NCI-H460 (cell line): ENCODE measurements at regions not wholly inside any gene's neighbourhood (a gene's known extent, or its start where the extent isn't known, plus 50 kb on each side); places are given as distances from the start of the nearest gene placed in this dataset.
A peak's percentile ranks its signal among the peaks of the same experiment; 100 is the strongest.

ENCODE experiments used
- DNase-seq: peaks from one replicate; pipeline ENCODE4 v3.0.0-alpha.2; 2016; ENCODE audit warnings: low read depth; ENCODE audit errors: extremely low read depth

- no peak for DNase-seq
These were observed 537.9 kb upstream of the GJE1 start for GRCh38 chr6:141594874-141595273.

- DNase-seq = no peak
These were observed 539.4 kb upstream of the GJE1 start for GRCh38 chr6:141593311-141593710.

GRCh38 chr6:141587482-141588266, 545.1 kb upstream of the GJE1 start:
- DNase-seq = peak; percentile 6

GRCh38 chr6:141580988-141581552, 551.7 kb upstream of the GJE1 start:
- DNase-seq = no peak

GRCh38 chr6:141580131-141580530, 552.6 kb upstream of the GJE1 start:
- no peak for DNase-seq

GRCh38 chr6:141576751-141577150, 556.0 kb upstream of the GJE1 start:
- no peak for DNase-seq

GRCh38 chr6:141562851-141563763, 569.6 kb upstream of the GJE1 start:
- peak; percentile 68 for DNase-seq

- peak; percentile 27 for DNase-seq
These were observed 570.4 kb upstream of the GJE1 start for GRCh38 chr6:141562186-141562811.

GRCh38 chr6:141561154-141561553, 571.6 kb upstream of the GJE1 start:
- DNase-seq = no peak

- DNase-seq = peak; percentile 37
These were observed 580.3 kb upstream of the GJE1 start for GRCh38 chr6:141552463-141552862.

GRCh38 chr6:141552031-141552430, 580.7 kb upstream of the GJE1 start:
- DNase-seq = no peak

- DNase-seq = no peak
These were observed 581.4 kb upstream of the GJE1 start for GRCh38 chr6:141551318-141551717.

- DNase-seq = no peak
These were observed 582.3 kb upstream of the GJE1 start for GRCh38 chr6:141550471-141550870.

GRCh38 chr6:141548966-141549365, 583.8 kb upstream of the GJE1 start:
- peak; percentile 53 for DNase-seq

GRCh38 chr6:141541581-141542324, 591.0 kb upstream of the GJE1 start:
- DNase-seq = no peak

GRCh38 chr6:141540207-141540606, 592.5 kb upstream of the GJE1 start:
- DNase-seq = no peak

- no peak for DNase-seq
These were observed 593.1 kb upstream of the GJE1 start for GRCh38 chr6:141539617-141540016.

- no peak for DNase-seq
These were observed 600.5 kb upstream of the GJE1 start for GRCh38 chr6:141532211-141532610.

GRCh38 chr6:141531040-141531439, 601.7 kb upstream of the GJE1 start:
- DNase-seq = no peak

- DNase-seq = no peak
These were observed 604.1 kb upstream of the GJE1 start for GRCh38 chr6:141528596-141528995.
